ENCODE measurements at regions not wholly inside any gene's neighbourhood (a gene's known extent, or its start where the extent isn't known, plus 50 kb on each side); places are given as distances from the start of the nearest gene placed in this dataset.
"Not testable (repeated sequence)": the region's sequence is repeated elsewhere in the genome, so short reads cannot be mapped to it uniquely, and the experiment has no call there.

DNA sequence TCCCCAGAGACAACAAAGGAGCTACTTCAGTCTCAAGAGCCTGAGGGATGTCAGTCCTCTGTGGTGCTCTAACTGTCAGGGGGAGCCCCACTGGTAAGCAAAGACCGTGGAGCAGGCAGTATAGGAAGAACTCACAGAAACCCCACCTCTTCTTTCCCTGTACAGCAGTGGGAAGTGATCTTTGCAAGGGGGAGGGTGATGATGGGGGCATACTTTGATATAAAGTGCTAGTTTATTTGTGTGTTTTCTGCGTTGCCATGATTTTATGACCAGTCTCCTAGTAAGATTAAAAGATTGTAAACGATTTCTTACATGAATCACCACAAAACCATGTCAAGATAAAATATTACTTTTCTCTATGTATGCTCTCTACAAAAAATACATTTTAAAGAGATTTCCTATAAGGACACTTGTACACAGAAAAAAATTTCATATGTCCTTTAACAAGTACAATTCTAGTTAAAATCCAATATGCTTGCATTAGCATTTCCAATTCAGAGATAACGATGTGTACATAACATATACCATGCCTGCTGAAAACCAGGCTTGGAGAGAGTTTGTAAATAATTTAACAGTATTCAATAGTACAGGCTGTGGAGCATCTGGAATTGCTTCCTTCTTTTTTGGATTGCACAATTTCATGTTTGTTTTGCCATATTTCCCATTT lies 690.0 kb downstream of the PRIM2 start:
- not testable (repeated sequence) for H3K27ac Mint-ChIP-seq (ENCODE audit: low read depth); H3K9me3 Mint-ChIP-seq; H3K4me1 Mint-ChIP-seq; H3K36me3 Mint-ChIP-seq (ENCODE audit: insufficient read depth); DNase-seq (ENCODE audit: low spot score in 2 of 2); ATAC-seq (replicated peaks; ENCODE audit: extremely low read depth, poor library complexity, severe bottlenecking); H3K4me3 Mint-ChIP-seq; H3K27me3 Mint-ChIP-seq

DNA sequence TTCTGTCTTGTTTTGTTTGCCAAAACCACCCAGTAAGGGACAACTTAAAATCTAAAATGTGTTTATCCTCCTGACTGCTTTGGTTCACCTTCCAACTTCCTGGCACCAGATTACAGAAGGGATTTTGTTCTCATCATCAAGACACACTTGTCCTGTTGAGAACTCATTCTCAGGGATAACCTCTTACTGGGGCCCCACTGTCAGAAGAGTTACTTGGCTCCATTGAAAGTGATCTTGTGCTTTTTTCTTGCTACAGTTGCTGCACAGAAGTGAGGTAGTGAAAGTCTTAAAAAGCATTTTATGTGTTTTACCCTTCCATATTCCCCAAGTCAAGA lies 690.5 kb downstream of the PRIM2 start:
- ATAC-seq (replicated peaks; ENCODE audit: extremely low read depth, poor library complexity, severe bottlenecking); H3K4me3 Mint-ChIP-seq: not testable (repeated sequence)

DNA sequence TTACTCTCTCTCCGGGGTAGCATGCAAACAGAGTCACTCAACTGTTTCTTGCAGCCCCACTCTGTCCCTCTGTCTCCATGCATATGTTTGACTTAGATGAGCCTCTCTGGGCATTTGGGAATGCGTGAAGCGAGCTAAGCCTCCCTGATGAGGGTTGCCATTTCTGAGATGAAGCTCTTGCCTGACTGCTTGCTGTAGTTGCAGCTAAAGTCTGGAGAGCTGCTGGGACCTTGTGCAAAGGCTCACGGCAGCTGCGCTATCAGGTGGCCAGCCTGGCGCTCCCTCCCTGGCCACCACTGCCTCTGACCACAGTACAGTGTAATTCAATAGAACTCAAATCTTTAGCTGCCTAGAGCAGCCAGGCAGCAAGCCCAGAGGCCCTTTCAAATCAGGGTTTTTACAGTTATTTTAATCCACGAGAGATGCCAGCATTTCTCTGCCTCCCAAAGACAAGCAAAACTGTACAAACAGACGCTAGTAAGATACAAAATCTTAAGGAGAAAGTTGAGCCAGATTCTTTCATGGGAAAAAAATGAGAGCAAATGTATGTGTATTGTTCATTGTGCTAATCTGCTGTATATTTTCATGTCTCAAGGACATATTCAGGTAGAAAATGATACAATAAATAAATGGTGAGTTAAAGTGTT lies 694.6 kb downstream of the PRIM2 start:
- not testable (repeated sequence) for H3K4me1 Mint-ChIP-seq; H3K36me3 Mint-ChIP-seq (ENCODE audit: insufficient read depth); H3K27me3 Mint-ChIP-seq; DNase-seq (ENCODE audit: low spot score in 2 of 2); ATAC-seq (replicated peaks; ENCODE audit: extremely low read depth, poor library complexity, severe bottlenecking); H3K9me3 Mint-ChIP-seq; H3K27ac Mint-ChIP-seq (ENCODE audit: low read depth); H3K4me3 Mint-ChIP-seq

More for the DNA sequence above, 690.5 kb downstream of the PRIM2 start:
- H3K4me1 Mint-ChIP-seq; H3K36me3 Mint-ChIP-seq (ENCODE audit: insufficient read depth); H3K9me3 Mint-ChIP-seq; H3K27me3 Mint-ChIP-seq; DNase-seq (ENCODE audit: low spot score in 2 of 2); H3K27ac Mint-ChIP-seq (ENCODE audit: low read depth): not testable (repeated sequence)

DNA sequence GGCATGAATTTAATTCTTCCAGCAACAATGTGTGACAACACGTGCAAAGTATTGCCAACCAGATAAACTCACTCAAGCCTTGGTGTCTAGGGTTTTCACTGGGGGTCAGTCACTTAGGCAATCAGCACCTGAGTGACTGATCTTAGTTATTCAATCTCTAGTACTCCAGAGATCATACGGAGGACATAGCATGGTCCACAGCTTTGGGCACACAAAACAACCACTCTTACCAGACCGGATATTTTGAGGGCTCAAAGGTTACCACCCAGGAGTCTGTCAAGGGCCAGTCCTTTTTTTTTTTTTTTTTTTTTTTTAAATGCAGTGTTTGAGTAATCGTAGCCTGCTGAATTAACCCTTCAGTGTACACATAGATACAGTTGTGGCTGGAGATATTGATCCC lies 699.2 kb downstream of the PRIM2 start:
- not testable (repeated sequence) for H3K27me3 Mint-ChIP-seq; H3K36me3 Mint-ChIP-seq (ENCODE audit: insufficient read depth); H3K9me3 Mint-ChIP-seq; ATAC-seq (replicated peaks; ENCODE audit: extremely low read depth, poor library complexity, severe bottlenecking); H3K4me3 Mint-ChIP-seq; H3K27ac Mint-ChIP-seq (ENCODE audit: low read depth); H3K4me1 Mint-ChIP-seq; DNase-seq (ENCODE audit: low spot score in 2 of 2)

DNA sequence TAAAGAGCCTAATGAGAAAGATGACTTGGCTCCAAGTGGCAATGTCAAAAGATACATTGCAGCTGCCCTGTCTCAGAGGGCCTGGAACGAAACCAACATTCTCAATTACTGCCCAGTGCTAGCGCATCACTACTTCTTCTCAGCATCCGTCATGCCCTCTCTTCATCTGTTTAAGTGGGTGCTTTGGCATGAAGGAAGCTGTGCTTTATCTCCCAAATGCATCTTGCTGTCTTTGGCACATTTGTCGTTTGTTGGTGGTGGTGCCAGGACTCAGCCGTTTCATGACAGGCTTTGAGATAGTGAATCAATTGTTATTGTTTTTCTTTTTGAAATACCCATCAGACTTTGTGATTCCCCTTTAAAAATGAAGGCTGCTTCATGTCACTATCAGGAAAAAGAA lies 710.8 kb downstream of the PRIM2 start:
- ATAC-seq (replicated peaks; ENCODE audit: extremely low read depth, poor library complexity, severe bottlenecking); H3K27me3 Mint-ChIP-seq; H3K9me3 Mint-ChIP-seq; H3K4me3 Mint-ChIP-seq; H3K4me1 Mint-ChIP-seq; H3K27ac Mint-ChIP-seq (ENCODE audit: low read depth); DNase-seq (ENCODE audit: low spot score in 2 of 2); H3K36me3 Mint-ChIP-seq (ENCODE audit: insufficient read depth): not testable (repeated sequence)

DNA sequence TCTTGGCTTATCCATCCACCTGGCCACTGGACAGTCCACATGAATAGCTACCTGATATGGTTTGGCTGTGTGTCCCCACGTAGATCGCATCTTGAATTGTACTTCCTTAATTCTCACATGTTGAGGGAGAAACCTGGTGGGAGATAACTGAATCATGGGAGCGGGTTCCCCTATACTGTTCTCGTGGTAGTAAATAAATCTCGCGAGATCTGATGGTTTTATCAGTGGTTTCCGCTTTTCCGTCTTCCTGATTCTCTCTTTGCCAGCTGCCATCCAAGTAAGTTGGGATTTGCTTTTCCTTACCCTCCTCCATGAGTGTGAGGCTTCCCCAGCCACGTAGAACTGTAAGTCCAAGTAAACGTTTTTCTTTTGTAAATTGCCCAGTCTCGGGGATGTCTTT lies 720.8 kb downstream of the PRIM2 start:
- not testable (repeated sequence) for H3K36me3 Mint-ChIP-seq (ENCODE audit: insufficient read depth); ATAC-seq (replicated peaks; ENCODE audit: extremely low read depth, poor library complexity, severe bottlenecking); DNase-seq (ENCODE audit: low spot score in 2 of 2); H3K4me1 Mint-ChIP-seq; H3K4me3 Mint-ChIP-seq; H3K27ac Mint-ChIP-seq (ENCODE audit: low read depth); H3K9me3 Mint-ChIP-seq
- H3K27me3 Mint-ChIP-seq = peaks cover 18% of the 10 kb centered on the region

DNA sequence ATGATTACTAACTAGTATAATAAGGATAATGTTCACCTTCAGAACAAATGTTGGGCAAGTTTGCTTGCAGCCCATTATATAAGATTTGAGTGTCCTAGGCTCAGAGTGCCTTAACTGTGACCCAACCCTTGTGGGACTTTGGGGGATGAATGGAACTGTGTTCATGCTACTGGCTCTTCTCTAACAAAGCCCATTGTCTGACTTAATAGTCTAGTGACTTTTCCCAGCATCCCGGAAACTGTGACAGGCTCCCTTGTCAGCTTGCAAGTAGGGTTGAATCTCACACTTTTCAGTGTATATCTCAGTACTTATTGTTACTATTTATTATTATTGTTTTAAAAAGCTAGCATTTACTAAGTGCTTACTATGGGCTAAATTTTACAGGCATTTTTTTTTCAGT lies 729.2 kb downstream of the PRIM2 start:
- H3K27me3 Mint-ChIP-seq; H3K9me3 Mint-ChIP-seq; ATAC-seq (replicated peaks; ENCODE audit: extremely low read depth, poor library complexity, severe bottlenecking); H3K36me3 Mint-ChIP-seq (ENCODE audit: insufficient read depth); H3K4me3 Mint-ChIP-seq; DNase-seq (ENCODE audit: low spot score in 2 of 2); H3K4me1 Mint-ChIP-seq; H3K27ac Mint-ChIP-seq (ENCODE audit: low read depth): not testable (repeated sequence)

DNA sequence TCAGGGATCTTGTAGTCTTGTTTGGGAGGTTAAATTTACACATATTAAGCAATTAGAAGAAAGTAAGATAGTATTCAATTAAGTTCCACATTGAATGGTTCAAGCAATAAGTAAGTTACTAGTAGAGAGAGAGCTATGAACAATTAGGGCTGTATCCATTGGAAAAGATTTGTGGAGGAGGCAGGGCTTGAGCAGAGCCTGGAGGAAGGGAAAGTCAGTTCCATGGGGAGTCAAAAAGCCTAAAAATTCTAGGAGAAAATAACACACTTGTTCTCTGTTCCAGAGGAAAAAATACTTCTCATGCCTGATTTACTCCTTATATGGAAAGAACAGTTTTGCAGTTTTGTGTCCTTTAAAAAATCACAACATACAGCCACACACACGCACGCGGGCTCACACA lies 730.0 kb downstream of the PRIM2 start:
- not testable (repeated sequence) for ATAC-seq (replicated peaks; ENCODE audit: extremely low read depth, poor library complexity, severe bottlenecking); H3K4me3 Mint-ChIP-seq; H3K9me3 Mint-ChIP-seq; H3K27me3 Mint-ChIP-seq; DNase-seq (ENCODE audit: low spot score in 2 of 2); H3K4me1 Mint-ChIP-seq; H3K27ac Mint-ChIP-seq (ENCODE audit: low read depth); H3K36me3 Mint-ChIP-seq (ENCODE audit: insufficient read depth)

DNA sequence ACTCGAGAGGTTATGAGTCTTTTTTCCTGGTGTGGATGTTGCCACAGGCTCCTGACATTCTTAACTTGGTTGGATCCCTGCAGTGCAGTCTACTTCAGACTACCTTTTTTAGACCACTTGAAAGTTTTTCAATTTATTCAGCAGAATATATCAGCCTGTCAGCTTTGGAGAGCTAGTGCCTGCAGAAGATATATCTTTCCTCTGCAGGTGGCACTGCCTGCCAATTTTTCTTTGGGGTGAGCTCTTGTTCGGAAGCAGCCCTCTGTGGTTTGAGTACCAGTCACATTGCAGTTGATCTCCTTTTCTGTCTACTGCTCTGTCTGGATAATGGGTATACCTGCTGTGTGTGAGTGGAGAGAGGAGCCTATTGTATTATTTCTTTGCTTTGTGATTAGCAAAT lies 730.4 kb downstream of the PRIM2 start:
- H3K9me3 Mint-ChIP-seq; H3K27ac Mint-ChIP-seq (ENCODE audit: low read depth); ATAC-seq (replicated peaks; ENCODE audit: extremely low read depth, poor library complexity, severe bottlenecking); DNase-seq (ENCODE audit: low spot score in 2 of 2); H3K4me3 Mint-ChIP-seq; H3K4me1 Mint-ChIP-seq; H3K36me3 Mint-ChIP-seq (ENCODE audit: insufficient read depth): not testable (repeated sequence)
- H3K27me3 Mint-ChIP-seq = peaks cover 13% of the 10 kb centered on the region

DNA sequence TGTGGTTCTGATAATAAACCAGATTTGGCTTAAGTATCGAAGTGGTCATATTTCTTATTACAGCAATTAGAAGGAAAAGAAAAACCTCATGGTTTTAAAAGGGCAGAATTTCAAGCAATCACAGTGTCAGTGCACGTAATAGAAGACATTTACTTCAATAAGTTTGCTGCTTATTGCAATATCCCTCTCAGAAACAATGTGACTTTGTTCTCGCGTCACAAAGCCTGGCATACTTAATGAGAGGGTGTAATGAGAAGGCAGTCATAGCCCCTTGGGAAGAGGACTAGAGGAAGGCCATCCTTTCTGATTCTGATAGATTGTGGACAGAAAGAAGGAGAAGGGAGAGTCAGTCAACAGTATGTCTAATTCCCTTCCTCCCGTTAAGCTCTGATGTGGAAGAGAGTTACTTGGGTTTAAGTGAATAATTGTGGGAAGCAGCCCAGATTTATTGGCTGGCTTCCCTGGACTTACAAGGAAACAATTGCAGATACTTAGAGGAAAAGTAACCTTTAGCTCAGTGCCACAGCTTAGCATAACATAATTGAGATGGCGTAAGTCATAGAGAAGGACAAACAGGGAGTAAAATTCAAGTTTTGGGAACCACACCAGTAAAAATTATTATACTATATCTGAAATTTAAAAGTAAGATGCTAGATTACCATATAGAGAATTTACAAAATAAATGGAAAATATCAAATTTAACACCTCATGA lies 738.2 kb downstream of the PRIM2 start:
- H3K4me1 Mint-ChIP-seq; H3K9me3 Mint-ChIP-seq; DNase-seq (ENCODE audit: low spot score in 2 of 2); H3K36me3 Mint-ChIP-seq (ENCODE audit: insufficient read depth); H3K4me3 Mint-ChIP-seq; H3K27ac Mint-ChIP-seq (ENCODE audit: low read depth); ATAC-seq (replicated peaks; ENCODE audit: extremely low read depth, poor library complexity, severe bottlenecking): not testable (repeated sequence)
- H3K27me3 Mint-ChIP-seq = peaks cover 13% of the 10 kb centered on the region

DNA sequence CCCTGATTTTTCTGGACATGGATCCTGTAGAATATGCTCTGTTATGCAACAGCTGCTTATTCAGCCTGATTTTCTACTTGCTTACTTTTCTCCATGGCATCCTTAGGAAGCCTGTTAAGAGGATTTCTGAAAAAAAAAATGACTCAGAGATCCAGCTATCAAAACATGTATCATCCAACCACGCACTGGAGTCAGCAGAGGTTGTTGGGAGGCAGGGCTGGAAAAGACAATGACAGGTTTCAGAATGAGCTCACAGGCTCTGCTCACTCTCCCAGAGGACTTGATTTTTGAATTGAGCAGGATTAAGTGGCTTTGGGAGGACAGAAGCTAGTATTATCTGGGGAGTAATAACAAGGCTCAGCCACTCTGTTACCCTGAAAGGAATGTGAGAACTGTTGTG lies 742.3 kb downstream of the PRIM2 start:
- not testable (repeated sequence) for H3K27me3 Mint-ChIP-seq; H3K4me3 Mint-ChIP-seq; H3K27ac Mint-ChIP-seq (ENCODE audit: low read depth); ATAC-seq (replicated peaks; ENCODE audit: extremely low read depth, poor library complexity, severe bottlenecking); DNase-seq (ENCODE audit: low spot score in 2 of 2); H3K36me3 Mint-ChIP-seq (ENCODE audit: insufficient read depth); H3K4me1 Mint-ChIP-seq; H3K9me3 Mint-ChIP-seq

DNA sequence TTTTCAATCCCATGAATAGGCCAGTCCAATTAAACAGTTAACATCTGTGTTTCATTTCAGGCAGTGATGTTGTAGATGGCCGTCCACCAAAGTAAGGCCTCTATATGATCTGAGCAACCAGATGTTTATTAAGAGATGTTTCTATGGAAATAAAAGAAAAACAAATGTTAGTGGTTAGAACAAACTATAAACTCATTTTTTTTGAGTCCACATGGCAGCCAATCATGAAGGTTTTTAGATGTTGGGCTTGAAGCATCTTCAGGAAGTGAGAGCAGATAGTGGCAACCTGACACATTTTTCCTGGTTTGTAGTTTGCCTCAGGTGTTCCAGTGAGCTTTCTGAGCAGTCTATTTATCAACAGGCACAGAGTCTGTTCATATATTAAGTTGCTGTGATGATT lies 746.1 kb downstream of the PRIM2 start:
- not testable (repeated sequence) for H3K27ac Mint-ChIP-seq (ENCODE audit: low read depth); H3K4me1 Mint-ChIP-seq; H3K4me3 Mint-ChIP-seq; ATAC-seq (replicated peaks; ENCODE audit: extremely low read depth, poor library complexity, severe bottlenecking); H3K27me3 Mint-ChIP-seq; DNase-seq (ENCODE audit: low spot score in 2 of 2); H3K36me3 Mint-ChIP-seq (ENCODE audit: insufficient read depth); H3K9me3 Mint-ChIP-seq

DNA sequence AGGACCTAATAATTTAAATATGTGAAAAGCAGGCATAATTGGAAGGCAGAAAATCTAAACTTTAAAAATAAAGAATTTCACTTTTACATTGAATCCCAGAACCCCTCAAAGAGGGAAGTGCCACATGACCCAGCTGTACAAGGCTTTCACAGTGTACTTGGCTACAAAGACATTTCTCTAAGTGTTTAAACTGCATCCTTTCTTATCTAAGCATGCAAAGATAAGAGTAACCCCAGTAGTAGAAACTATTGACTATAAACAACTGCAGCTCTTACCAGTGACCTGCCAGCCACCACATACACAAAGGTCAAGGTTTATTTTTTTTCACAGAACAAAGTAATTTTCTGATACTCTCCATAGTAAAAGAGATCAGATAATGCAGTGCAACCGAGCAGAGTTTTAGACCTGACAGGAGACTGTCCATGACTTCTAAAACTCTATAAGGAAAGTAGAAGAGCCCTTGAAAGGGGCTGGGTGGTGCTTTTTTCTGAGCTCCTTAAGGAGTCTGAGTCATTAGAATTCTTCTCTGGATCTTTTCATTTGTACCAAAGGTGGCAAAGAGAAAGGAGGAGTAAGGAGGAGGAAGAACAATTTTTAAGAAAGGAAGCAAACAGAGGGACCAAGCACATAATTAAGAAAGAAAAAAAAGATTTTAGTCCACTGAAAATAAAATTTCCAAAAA lies 750.6 kb downstream of the PRIM2 start:
- not testable (repeated sequence) for DNase-seq (ENCODE audit: low spot score in 2 of 2); H3K36me3 Mint-ChIP-seq (ENCODE audit: insufficient read depth); H3K4me1 Mint-ChIP-seq; H3K27ac Mint-ChIP-seq (ENCODE audit: low read depth); H3K4me3 Mint-ChIP-seq; H3K27me3 Mint-ChIP-seq; H3K9me3 Mint-ChIP-seq; ATAC-seq (replicated peaks; ENCODE audit: extremely low read depth, poor library complexity, severe bottlenecking)
